ENCODE measurements at regions not wholly inside any gene's neighbourhood (a gene's known extent, or its start where the extent isn't known, plus 50 kb on each side); places are given as distances from the start of the nearest gene placed in this dataset.
"Not testable (repeated sequence)": the region's sequence is repeated elsewhere in the genome, so short reads cannot be mapped to it uniquely, and the experiment has no call there.

DNA sequence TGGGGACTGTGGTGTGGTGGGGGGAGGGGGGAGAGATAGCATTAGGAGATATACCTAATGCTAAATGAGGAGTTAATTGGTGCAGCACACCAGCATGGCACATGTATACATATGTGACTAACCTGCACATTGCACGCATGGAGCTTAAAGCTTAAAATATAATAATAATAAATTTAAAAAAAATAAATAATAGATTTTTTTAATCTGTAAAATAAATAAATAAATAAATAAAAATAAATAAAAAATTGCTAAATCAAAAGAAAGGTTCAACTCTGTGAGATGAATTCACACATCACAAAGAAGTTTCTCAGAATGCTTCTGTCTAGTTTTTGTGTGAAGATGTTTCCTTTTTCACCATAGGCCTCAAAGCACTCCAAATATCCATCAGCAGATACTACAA is 1793.7 kb downstream of the UQCRFS1 start:
- H3K27ac ChIP-seq (ENCODE audit: low read length); ATAC-seq; H3K4me1 ChIP-seq (ENCODE audit: control insufficient read depth, insufficient read depth, low read length); H3K4me3 ChIP-seq (ENCODE audit: low read length); DNase-seq; H3K9me3 ChIP-seq (ENCODE audit: control insufficient read depth, insufficient read depth, low read length); H3K27me3 ChIP-seq (ENCODE audit: control insufficient read depth, insufficient read depth, low read length); H3K27ac Mint-ChIP-seq; H3K36me3 ChIP-seq (ENCODE audit: control insufficient read depth, insufficient read depth, low read length); intact Hi-C loops (cut with micrococcal nuclease); H3K27me3 Mint-ChIP-seq (ENCODE audit: low read depth in 2 of 2); H3K4me1 Mint-ChIP-seq; H3K4me3 Mint-ChIP-seq: not testable (repeated sequence)
- Mint-ChIP-seq H3K9me3 (peaks cover 10 to 12% of the 10 kb centered on the region in 2 donors), H3K36me3 (peaks cover 17% of the 10 kb centered on the region)
- WGBS (ENCODE audit: insufficient coverage), result no CpG with 5 or more reads among the region's 1 CpG

DNA sequence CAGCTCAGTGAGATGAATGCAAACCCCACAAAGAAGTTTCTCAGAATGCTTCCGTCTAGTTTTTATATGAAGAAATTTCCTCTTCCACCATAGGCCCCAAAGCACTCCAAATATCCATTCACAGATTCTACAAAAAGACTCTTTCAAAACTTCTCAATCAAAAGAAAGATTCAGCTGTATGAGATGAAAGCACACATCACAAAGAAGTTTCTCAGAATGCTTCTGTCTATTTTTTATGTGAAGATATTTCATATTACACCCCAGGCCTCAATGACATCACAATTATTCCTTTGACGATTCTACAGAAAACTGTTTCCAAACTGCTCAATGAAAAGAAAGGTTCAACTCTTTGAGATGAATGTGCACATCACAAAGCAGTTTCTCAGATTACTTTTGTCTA is 1819.4 kb downstream of the UQCRFS1 start:
- Histone ChIP-seq H3K4me1 (ENCODE audit: control insufficient read depth, insufficient read depth, low read length) (no peaks in the 10 kb centered on the region), H3K4me3 (ENCODE audit: low read length) (no peak overlapping the region), H3K27me3 (ENCODE audit: control insufficient read depth, insufficient read depth, low read length) (no peaks in the 10 kb centered on the region), H3K9me3 (ENCODE audit: control insufficient read depth, insufficient read depth, low read length) (peaks cover 9% of the 10 kb centered on the region), H3K36me3 (ENCODE audit: control insufficient read depth, insufficient read depth, low read length) (no peaks in the 10 kb centered on the region), H3K27ac (ENCODE audit: low read length) (no peak overlapping the region)
- H3K4me1 Mint-ChIP-seq, result no peaks in the 10 kb centered on the region
- no peak overlapping the region for H3K4me3 Mint-ChIP-seq
- H3K36me3 Mint-ChIP-seq, result peaks cover 88% of the 10 kb centered on the region
- DNase-seq (no peak), ATAC-seq (no peak)
- peaks cover 44 to 64% of the 10 kb centered on the region in 2 donors for H3K9me3 Mint-ChIP-seq
- TF ChIP-seq, protein P1, sequence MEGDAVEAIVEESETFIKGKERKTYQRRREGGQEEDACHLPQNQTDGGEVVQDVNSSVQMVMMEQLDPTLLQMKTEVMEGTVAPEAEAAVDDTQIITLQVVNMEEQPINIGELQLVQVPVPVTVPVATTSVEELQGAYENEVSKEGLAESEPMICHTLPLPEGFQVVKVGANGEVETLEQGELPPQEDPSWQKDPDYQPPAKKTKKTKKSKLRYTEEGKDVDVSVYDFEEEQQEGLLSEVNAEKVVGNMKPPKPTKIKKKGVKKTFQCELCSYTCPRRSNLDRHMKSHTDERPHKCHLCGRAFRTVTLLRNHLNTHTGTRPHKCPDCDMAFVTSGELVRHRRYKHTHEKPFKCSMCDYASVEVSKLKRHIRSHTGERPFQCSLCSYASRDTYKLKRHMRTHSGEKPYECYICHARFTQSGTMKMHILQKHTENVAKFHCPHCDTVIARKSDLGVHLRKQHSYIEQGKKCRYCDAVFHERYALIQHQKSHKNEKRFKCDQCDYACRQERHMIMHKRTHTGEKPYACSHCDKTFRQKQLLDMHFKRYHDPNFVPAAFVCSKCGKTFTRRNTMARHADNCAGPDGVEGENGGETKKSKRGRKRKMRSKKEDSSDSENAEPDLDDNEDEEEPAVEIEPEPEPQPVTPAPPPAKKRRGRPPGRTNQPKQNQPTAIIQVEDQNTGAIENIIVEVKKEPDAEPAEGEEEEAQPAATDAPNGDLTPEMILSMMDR (IDR thresholded peaks at IDR 0.05), result no peak
- H3K27ac Mint-ChIP-seq, result no peak overlapping the region
- no peaks in the 10 kb centered on the region for H3K27me3 Mint-ChIP-seq (ENCODE audit: low read depth in 2 of 2)
- WGBS (ENCODE audit: insufficient coverage), result 82% methylated on average over 2 of the region's 2 CpGs
- intact Hi-C loops (cut with micrococcal nuclease), result no loop called here

DNA sequence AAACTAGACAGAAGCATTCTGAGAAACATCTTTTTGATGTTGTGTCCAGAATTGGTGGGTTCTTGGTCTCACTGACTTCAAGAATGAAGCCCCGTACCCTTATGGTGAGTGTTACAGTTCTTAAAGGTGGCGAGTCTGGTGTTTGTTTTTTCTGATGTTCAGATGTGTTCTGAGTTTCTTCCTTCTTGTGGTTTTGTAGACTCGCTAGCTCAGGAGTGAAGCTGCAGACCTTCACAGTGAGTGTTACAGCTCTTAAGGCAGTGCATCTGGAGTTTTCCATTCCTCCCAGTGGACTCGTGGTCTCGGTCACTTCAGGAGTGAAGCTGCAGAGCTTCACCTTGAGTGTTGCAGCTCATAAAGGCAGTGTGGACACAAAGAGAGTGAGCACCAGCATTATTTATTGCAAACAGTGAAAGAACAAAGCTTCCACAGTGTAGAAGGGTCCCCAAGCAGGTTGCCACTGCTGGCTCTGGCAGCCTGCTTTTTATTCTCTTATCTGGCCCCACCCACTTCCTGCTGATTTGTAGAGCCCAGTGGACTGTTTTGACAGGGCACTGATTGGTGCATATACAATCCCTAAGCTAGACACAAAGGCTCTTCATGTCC is 1820.8 kb downstream of the UQCRFS1 start:
- TF ChIP-seq, protein P1 (IDR thresholded peaks at IDR 0.05), result no peak
- no peaks in the 10 kb centered on the region for H3K4me1 ChIP-seq (ENCODE audit: control insufficient read depth, insufficient read depth, low read length)
- H3K27ac ChIP-seq (ENCODE audit: low read length), result no peak overlapping the region
- H3K4me1 Mint-ChIP-seq, result no peaks in the 10 kb centered on the region
- H3K4me3 Mint-ChIP-seq, result no peak overlapping the region
- peaks cover 41 to 63% of the 10 kb centered on the region in 2 donors for H3K9me3 Mint-ChIP-seq
- DNase-seq (no peak), ATAC-seq (no peak)
- 78% methylated on average over 5 of the region's 5 CpGs for WGBS (ENCODE audit: insufficient coverage)
- no peaks in the 10 kb centered on the region for H3K36me3 ChIP-seq (ENCODE audit: control insufficient read depth, insufficient read depth, low read length)
- no peaks in the 10 kb centered on the region for H3K27me3 ChIP-seq (ENCODE audit: control insufficient read depth, insufficient read depth, low read length)
- intact Hi-C loops (cut with micrococcal nuclease), result no loop called here
- H3K27me3 Mint-ChIP-seq (ENCODE audit: low read depth in 2 of 2), result no peaks in the 10 kb centered on the region
- H3K36me3 Mint-ChIP-seq, result peaks cover 88% of the 10 kb centered on the region
- no peak overlapping the region for H3K27ac Mint-ChIP-seq
- no peak overlapping the region for H3K4me3 ChIP-seq (ENCODE audit: low read length)
- H3K9me3 ChIP-seq (ENCODE audit: control insufficient read depth, insufficient read depth, low read length), result peaks cover 9% of the 10 kb centered on the region

DNA sequence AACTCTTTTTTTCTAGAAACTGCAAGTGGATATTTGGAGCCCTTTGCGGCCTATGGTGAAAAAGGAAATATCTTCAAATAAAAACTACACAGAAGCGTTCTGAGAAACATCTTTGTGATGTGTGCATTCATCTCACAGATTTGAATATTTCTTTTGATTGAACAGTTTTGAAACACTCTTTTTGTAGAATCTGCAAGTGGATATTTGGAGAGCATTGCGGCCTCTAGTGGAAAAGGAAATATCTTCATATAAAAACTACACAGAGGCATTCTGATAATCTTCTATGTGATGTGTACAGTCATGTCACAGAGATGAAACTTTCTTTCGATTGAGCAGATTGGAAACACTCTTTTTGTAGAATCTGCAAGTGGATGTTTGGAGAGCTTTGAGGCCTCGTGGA is 1833.6 kb downstream of the UQCRFS1 start:
- H3K4me3 ChIP-seq (ENCODE audit: low read length); ATAC-seq; H3K9me3 ChIP-seq (ENCODE audit: control insufficient read depth, insufficient read depth, low read length); H3K4me3 Mint-ChIP-seq; H3K27me3 ChIP-seq (ENCODE audit: control insufficient read depth, insufficient read depth, low read length); intact Hi-C loops (cut with micrococcal nuclease); H3K4me1 ChIP-seq (ENCODE audit: control insufficient read depth, insufficient read depth, low read length); H3K27me3 Mint-ChIP-seq (ENCODE audit: low read depth in 2 of 2); DNase-seq; H3K27ac Mint-ChIP-seq; H3K4me1 Mint-ChIP-seq; H3K27ac ChIP-seq (ENCODE audit: low read length); H3K36me3 ChIP-seq (ENCODE audit: control insufficient read depth, insufficient read depth, low read length): not testable (repeated sequence)
- WGBS (ENCODE audit: insufficient coverage), result 63% methylated on average over 4 of the region's 5 CpGs
- Mint-ChIP-seq H3K36me3 (peaks cover 63% of the 10 kb centered on the region), H3K9me3 (peaks cover 13 to 34% of the 10 kb centered on the region in 2 donors)

DNA sequence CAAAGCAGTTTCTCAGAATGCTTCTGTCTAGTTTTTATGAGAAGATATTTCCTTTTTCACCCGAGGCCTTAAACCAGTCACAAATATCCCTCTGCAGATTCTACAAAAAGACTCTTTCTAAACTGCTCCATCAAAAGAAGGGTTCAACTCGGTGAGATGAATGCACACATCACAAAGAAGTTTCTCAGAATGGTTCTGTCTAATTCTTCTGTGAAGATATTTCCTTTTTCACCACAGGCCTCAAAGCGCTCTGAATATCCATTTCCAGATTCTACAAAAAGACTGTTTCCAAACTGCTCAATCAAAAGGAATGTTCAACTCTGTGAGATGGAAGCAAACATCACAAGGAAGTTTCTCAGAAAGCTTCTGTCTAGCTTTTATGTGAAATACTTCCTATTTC is 1843.3 kb downstream of the UQCRFS1 start:
- H3K9me3 ChIP-seq (ENCODE audit: control insufficient read depth, insufficient read depth, low read length); H3K4me3 ChIP-seq (ENCODE audit: low read length); DNase-seq; H3K36me3 ChIP-seq (ENCODE audit: control insufficient read depth, insufficient read depth, low read length); H3K27me3 Mint-ChIP-seq (ENCODE audit: low read depth in 2 of 2); H3K4me1 Mint-ChIP-seq; H3K27ac ChIP-seq (ENCODE audit: low read length); ATAC-seq; H3K4me3 Mint-ChIP-seq; intact Hi-C loops (cut with micrococcal nuclease); H3K27ac Mint-ChIP-seq; H3K27me3 ChIP-seq (ENCODE audit: control insufficient read depth, insufficient read depth, low read length); H3K4me1 ChIP-seq (ENCODE audit: control insufficient read depth, insufficient read depth, low read length): not testable (repeated sequence)
- WGBS (ENCODE audit: insufficient coverage), result 34% methylated on average over 2 of the region's 3 CpGs
- peaks cover 40 to 61% of the 10 kb centered on the region in 2 donors for H3K9me3 Mint-ChIP-seq
- peaks cover 63% of the 10 kb centered on the region for H3K36me3 Mint-ChIP-seq

DNA sequence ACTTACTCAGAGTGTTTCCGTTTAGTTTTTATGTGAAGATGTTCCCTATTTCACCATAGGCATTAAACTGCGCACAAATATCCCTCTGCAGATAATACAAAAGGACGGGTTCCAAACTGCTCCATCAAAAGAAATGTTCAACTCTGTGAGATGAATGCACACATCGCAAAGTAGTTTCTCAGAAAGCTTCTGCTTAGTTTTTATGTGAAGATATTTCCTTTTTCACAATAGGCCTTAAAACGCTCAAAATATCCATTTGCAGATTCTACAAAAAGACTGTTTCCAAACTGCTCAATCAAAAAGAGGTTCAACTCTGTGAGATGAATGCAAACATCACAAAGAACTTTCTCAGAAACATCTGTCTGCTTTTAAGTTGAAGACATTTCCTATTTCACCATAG is 1850.5 kb downstream of the UQCRFS1 start:
- not testable (repeated sequence) for H3K4me1 Mint-ChIP-seq; H3K27ac ChIP-seq (ENCODE audit: low read length); ATAC-seq; H3K9me3 ChIP-seq (ENCODE audit: control insufficient read depth, insufficient read depth, low read length); H3K36me3 ChIP-seq (ENCODE audit: control insufficient read depth, insufficient read depth, low read length); H3K27me3 Mint-ChIP-seq (ENCODE audit: low read depth in 2 of 2); H3K27ac Mint-ChIP-seq; DNase-seq; H3K4me3 ChIP-seq (ENCODE audit: low read length); H3K4me3 Mint-ChIP-seq; H3K27me3 ChIP-seq (ENCODE audit: control insufficient read depth, insufficient read depth, low read length); H3K4me1 ChIP-seq (ENCODE audit: control insufficient read depth, insufficient read depth, low read length)
- H3K9me3 Mint-ChIP-seq, result peaks cover 41 to 56% of the 10 kb centered on the region in 2 donors
- intact Hi-C loops (cut with micrococcal nuclease), result loop anchor here (5.0 kb wide), 1 partner anchor 35 kb away; no protein-coding TSS in a partner anchor
- 52% methylated on average over 5 of the region's 5 CpGs for WGBS (ENCODE audit: insufficient coverage)
- H3K36me3 Mint-ChIP-seq, result peaks cover 95% of the 10 kb centered on the region

DNA sequence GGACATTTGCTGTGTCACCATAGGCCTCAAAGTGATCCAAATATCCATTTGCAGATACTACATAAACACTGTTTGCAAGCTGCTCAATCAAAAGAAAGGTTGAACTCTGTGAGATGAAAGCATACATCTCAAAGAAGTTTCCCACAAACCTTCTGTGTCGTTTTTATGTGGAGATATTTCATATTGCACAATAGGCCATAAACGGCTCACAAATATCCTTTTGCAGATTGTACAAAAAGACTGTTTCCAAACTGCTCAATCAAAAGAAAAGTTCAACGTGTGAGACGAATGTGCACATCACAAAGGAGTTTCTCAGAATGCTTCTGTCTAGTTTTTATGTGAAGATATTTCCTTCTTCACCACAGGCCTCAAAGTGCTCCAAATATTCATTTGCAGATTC is 1857.4 kb downstream of the UQCRFS1 start:
- H3K27ac Mint-ChIP-seq, result not testable (repeated sequence)

More for the DNA sequence above, 1857.4 kb downstream of the UQCRFS1 start:
- H3K27me3 ChIP-seq (ENCODE audit: control insufficient read depth, insufficient read depth, low read length); H3K4me1 Mint-ChIP-seq; H3K4me3 Mint-ChIP-seq; H3K36me3 ChIP-seq (ENCODE audit: control insufficient read depth, insufficient read depth, low read length); H3K4me1 ChIP-seq (ENCODE audit: control insufficient read depth, insufficient read depth, low read length); DNase-seq; ATAC-seq; H3K9me3 ChIP-seq (ENCODE audit: control insufficient read depth, insufficient read depth, low read length); H3K27ac ChIP-seq (ENCODE audit: low read length); H3K4me3 ChIP-seq (ENCODE audit: low read length); intact Hi-C loops (cut with micrococcal nuclease); H3K27me3 Mint-ChIP-seq (ENCODE audit: low read depth in 2 of 2): not testable (repeated sequence)
- peaks cover 38 to 68% of the 10 kb centered on the region in 2 donors for H3K9me3 Mint-ChIP-seq
- 43% methylated on average over 4 of the region's 4 CpGs for WGBS (ENCODE audit: insufficient coverage)
- H3K36me3 Mint-ChIP-seq, result peaks cover 95% of the 10 kb centered on the region
